ENCODE measurements at regions not wholly inside any gene's neighbourhood (a gene's known extent, or its start where the extent isn't known, plus 50 kb on each side); places are given as distances from the start of the nearest gene placed in this dataset.

- no peaks in the 10 kb centered on the region for H3K36me3 ChIP-seq (ENCODE audit: control insufficient read depth in 1 of 2, insufficient read depth in 2 of 2, low read length in 2 of 2)
- no peak overlapping the region for H3K4me3 ChIP-seq (replicated peaks in 1 of 2; ENCODE audit: low read depth in 1 of 2, low read length in 2 of 2)
- H4K20me1 ChIP-seq (ENCODE audit: insufficient read depth): no peaks in the 10 kb centered on the region
- H2AFZ ChIP-seq (ENCODE audit: low read depth, low read length, poor library complexity, severe bottlenecking): no peak overlapping the region
- H3K9me3 ChIP-seq (ENCODE audit: control insufficient read depth in 1 of 2, insufficient read depth in 1 of 2, low read depth in 1 of 2, low read length in 2 of 2): peaks cover 10 to 13% of the 10 kb centered on the region in 2 experiments; a peak in 3 of 4 replicates
- H3K9ac ChIP-seq (ENCODE audit: low read length): no peak overlapping the region
- BruUV-seq (replicated peaks): no TSS peak
- RAD21 ChIA-PET (ENCODE audit: low non-redundant PET in 1 of 2, low total read pairs in 2 of 2, uncharacterized antibody in 2 of 2, unreplicated experiment in 2 of 2): no interaction called here
- no peak overlapping the region for H3K27ac ChIP-seq (ENCODE audit: low read depth, low read length)
- no peak for TF ChIP-seq ZFX (IDR thresholded peaks at IDR 0.05)
- TF ChIP-seq TCF7L2 (IDR thresholded peaks at IDR 0.05; ENCODE audit: borderline replicate concordance, extremely low read depth, insufficient read depth, insufficient read length): no peak
- TF ChIP-seq EZH2phosphoT487 (IDR thresholded peaks at IDR 0.05; ENCODE audit: borderline replicate concordance): no peak
- no peak for TF ChIP-seq SRF (IDR thresholded peaks at IDR 0.05; ENCODE audit: low read depth)
- TF ChIP-seq RAD21 (IDR thresholded peaks at IDR 0.05; ENCODE audit: low read depth): no peak
- TF ChIP-seq CEBPB (IDR thresholded peaks at IDR 0.05; ENCODE audit: low read depth): no peak
- no peak for TF ChIP-seq SIN3A (IDR thresholded peaks at IDR 0.05; ENCODE audit: low read depth)
- no peak for TF ChIP-seq SP1 (IDR thresholded peaks at IDR 0.05; ENCODE audit: low read depth)
- TF ChIP-seq CBX3 (IDR thresholded peaks at IDR 0.05; ENCODE audit: low read depth): no peak
- no peak for TF ChIP-seq CTCF (IDR thresholded peaks at IDR 0.05 in 2 of 3, conservative IDR thresholded peaks at IDR 0.05 in 1 of 3; ENCODE audit: borderline replicate concordance in 1 of 3, insufficient read depth in 1 of 3, low read depth in 2 of 3, low read length in 2 of 3)
- no peak for TF ChIP-seq YY1 (IDR thresholded peaks at IDR 0.05; ENCODE audit: extremely low read depth, insufficient replicate concordance, low read depth, low read length)
- TF ChIP-seq ELF1 (IDR thresholded peaks at IDR 0.05; ENCODE audit: borderline replicate concordance, low read depth): no peak
- TF ChIP-seq ZNF274 (IDR thresholded peaks at IDR 0.05; ENCODE audit: low read depth, low read length): no peak
- TF ChIP-seq MAX (IDR thresholded peaks at IDR 0.05): no peak
- TF ChIP-seq ATF3 (IDR thresholded peaks at IDR 0.05): no peak
- TF ChIP-seq POLR2AphosphoS5 (IDR thresholded peaks at IDR 0.05; ENCODE audit: low read depth, low read length): no peak
- TF ChIP-seq POLR2A (IDR thresholded peaks at IDR 0.05; ENCODE audit: borderline replicate concordance, extremely low read depth, insufficient read depth, insufficient read length): no peak
- TF ChIP-seq ZBTB33 (IDR thresholded peaks at IDR 0.05; ENCODE audit: extremely low read depth, insufficient replicate concordance, low read length): no peak
- DNase-seq (ENCODE audit: low read depth, low spot score) (no peak), ATAC-seq (no peak)
- H3K79me2 ChIP-seq (ENCODE audit: insufficient read depth, low read length): no peaks in the 10 kb centered on the region
- intact Hi-C loops (cut with micrococcal nuclease): no loop called here
- H3K4me1 ChIP-seq (ENCODE audit: control insufficient read depth in 1 of 2, insufficient read depth in 2 of 2, low read length in 2 of 2): no peaks in the 10 kb centered on the region
- no peaks in the 10 kb centered on the region for H3K27me3 ChIP-seq (ENCODE audit: insufficient read depth, low read length)
- no peaks in the 10 kb centered on the region for H3K9me2 ChIP-seq (ENCODE audit: insufficient read depth)
- POLR2A ChIA-PET: no interaction called here
- CTCF ChIA-PET: no interaction called here
- no peak overlapping the region for H3K4me2 ChIP-seq (ENCODE audit: low read length)
These were observed 1206.2 kb downstream of the GATA3 start for GRCh38 chr10:9260690-9261089.

All from HCT116 (cell line).